OCI-LY7 (cell line): ENCODE measurements at regions not wholly inside any gene's neighbourhood (a gene's known extent, or its start where the extent isn't known, plus 50 kb on each side); places are given as distances from the start of the nearest gene placed in this dataset.

Experiments
- BruUV-seq: library from RNA; stranded (reverse); fragments of 400-500 nt; replicated peaks from 2 replicates; lab custom pipeline; 2021; lab: Mats Ljungman, UMichigan
- CTCF ChIA-PET: fragments of 300-600 bp; sonication (Branson Sonifier 250); formaldehyde crosslinking; loops from one replicate; lab custom pipeline; 2022; ENCODE audit warnings: antibody characterized with exemption; ENCODE audit not compliant: unreplicated experiment; lab: Charles Lee
- POLR2A ChIA-PET: fragments of 300-600 bp; sonication (Branson Sonifier 250); formaldehyde crosslinking; loops from one replicate; lab custom pipeline; 2022; ENCODE audit warnings: antibody characterized with exemption; lab: Charles Lee
- DNase-seq: peaks from one replicate; pipeline ENCODE4 v3.0.0-alpha.2; 2015; ENCODE audit warnings: low spot score
- H2AFZ ChIP-seq: fragments of 200-600 bp; sonication (generic), shearing (Covaris generic); 2 replicates; pipeline ENCODE4 v1.6.1; 2014; ENCODE audit warnings: mild to moderate bottlenecking, antibody characterized with exemption, low read length, moderate library complexity
- H3K27ac ChIP-seq: fragments of 200-600 bp; sonication (generic); 2 replicates; pipeline ENCODE4 v1.5.1; 2014; ENCODE audit warnings: mixed run types, low read depth, mild to moderate bottlenecking, moderate library complexity, low read length, inconsistent platforms; ENCODE audit not compliant: poor library complexity, severe bottlenecking
- H3K36me3 ChIP-seq: fragments of 200-600 bp; sonication (generic); 2 replicates; pipeline ENCODE4 v1.6.1; 2014; ENCODE audit warnings: mild to moderate bottlenecking, antibody characterized with exemption, low read length, moderate library complexity, mixed read lengths; ENCODE audit not compliant: insufficient read depth
- H3K4me1 ChIP-seq: fragments of 200-600 bp; sonication (generic); 2 replicates; pipeline ENCODE4 v1.5.1; 2014; ENCODE audit warnings: mild to moderate bottlenecking, low read length; ENCODE audit not compliant: insufficient read depth, poor library complexity, severe bottlenecking
- H3K4me2 ChIP-seq: fragments of 200-600 bp; sonication (generic); 2 replicates; pipeline ENCODE4 v1.6.1; 2014; ENCODE audit warnings: mild to moderate bottlenecking, low read length
- H3K4me3 ChIP-seq: fragments of 200-600 bp; sonication (generic); 2 replicates; pipeline ENCODE4 v1.5.1; 2014; ENCODE audit warnings: mild to moderate bottlenecking, low read depth, low read length; ENCODE audit not compliant: poor library complexity, severe bottlenecking
- H3K79me2 ChIP-seq: fragments of 200-600 bp; sonication (generic); 2 replicates; pipeline ENCODE4 v1.6.1; 2016; ENCODE audit warnings: low read depth, mild to moderate bottlenecking, low read length, moderate library complexity, mixed read lengths; ENCODE audit not compliant: insufficient read depth
- H3K9me2 ChIP-seq: fragments of 200-600 bp; sonication (generic); 2 replicates; pipeline ENCODE4 v1.6.1; 2016; ENCODE audit warnings: mild to moderate bottlenecking, low read length, mixed read lengths; ENCODE audit not compliant: insufficient read depth
- H3K9me3 ChIP-seq: fragments of 200-600 bp; sonication (generic); 2 replicates; pipeline ENCODE4 v1.6.1; 2014; ENCODE audit warnings: mild to moderate bottlenecking, mixed run types, low read length, mixed read lengths
- H4K20me1 ChIP-seq: fragments of 200-600 bp; sonication (generic); 2 replicates; pipeline ENCODE4 v1.6.1; 2014; ENCODE audit warnings: mild to moderate bottlenecking, antibody characterized with exemption, low read length, moderate library complexity, mixed read lengths; ENCODE audit not compliant: insufficient read depth
- CTCF ChIP-seq: fragments of 200-600 bp; sonication (generic); conservative IDR thresholded peaks from 2 replicates; pipeline ENCODE4 v1.5.1; 2014; ENCODE audit warnings: mild to moderate bottlenecking, antibody characterized with exemption, low read length, moderate library complexity, mixed read lengths
- EZH2phosphoT487 ChIP-seq: fragments of 200-600 bp; sonication (generic); IDR thresholded peaks from 2 replicates; pipeline ENCODE4 v1.6.1; 2018; ENCODE audit warnings: low read depth, borderline replicate concordance, mild to moderate bottlenecking, mixed run types, antibody characterized with exemption, low read length, moderate library complexity, mixed read lengths
- intact Hi-C: fragments of 100-400 bp; cut with micrococcal nuclease; formaldehyde crosslinking; loops from one replicate; pipeline ENCODE4 v1.10.0; 2022; ENCODE audit not compliant: unreplicated experiment

GRCh38 chr2:52765735-52766134, 1001.9 kb upstream of the CHAC2 start:
- H3K4me1 ChIP-seq = no peaks in the 10 kb centered on the region
- H4K20me1 ChIP-seq = no peaks in the 10 kb centered on the region
- TF ChIP-seq EZH2phosphoT487 (no peak), CTCF (no peak)
- no peaks in the 10 kb centered on the region for H3K9me3 ChIP-seq
- no peak overlapping the region for H3K4me2 ChIP-seq
- H3K27ac ChIP-seq = no peak overlapping the region
- H3K79me2 ChIP-seq = no peaks in the 10 kb centered on the region
- no peaks in the 10 kb centered on the region for H3K36me3 ChIP-seq
- H2AFZ ChIP-seq = no peak overlapping the region
- intact Hi-C loops = no loop called here
- no peak overlapping the region for H3K4me3 ChIP-seq
- H3K9me2 ChIP-seq = no peaks in the 10 kb centered on the region
- no peak for DNase-seq
- ChIA-PET CTCF (no interaction called here), POLR2A (no interaction called here)
- no TSS peak for BruUV-seq

- TF ChIP-seq CTCF (no peak), EZH2phosphoT487 (no peak)
- Histone ChIP-seq H2AFZ (no peak overlapping the region), H3K36me3 (no peaks in the 10 kb centered on the region), H3K9me2 (no peaks in the 10 kb centered on the region), H3K4me3 (no peak overlapping the region), H3K4me1 (no peaks in the 10 kb centered on the region), H3K4me2 (no peak overlapping the region), H4K20me1 (no peaks in the 10 kb centered on the region), H3K27ac (no peak overlapping the region), H3K79me2 (no peaks in the 10 kb centered on the region), H3K9me3 (no peaks in the 10 kb centered on the region)
- ChIA-PET CTCF (no interaction called here), POLR2A (no interaction called here)
- BruUV-seq = no TSS peak
- intact Hi-C loops = no loop called here
- no peak for DNase-seq
Observed at GRCh38 chr2:52749764-52750163, 1017.8 kb upstream of the CHAC2 start.

DNA sequence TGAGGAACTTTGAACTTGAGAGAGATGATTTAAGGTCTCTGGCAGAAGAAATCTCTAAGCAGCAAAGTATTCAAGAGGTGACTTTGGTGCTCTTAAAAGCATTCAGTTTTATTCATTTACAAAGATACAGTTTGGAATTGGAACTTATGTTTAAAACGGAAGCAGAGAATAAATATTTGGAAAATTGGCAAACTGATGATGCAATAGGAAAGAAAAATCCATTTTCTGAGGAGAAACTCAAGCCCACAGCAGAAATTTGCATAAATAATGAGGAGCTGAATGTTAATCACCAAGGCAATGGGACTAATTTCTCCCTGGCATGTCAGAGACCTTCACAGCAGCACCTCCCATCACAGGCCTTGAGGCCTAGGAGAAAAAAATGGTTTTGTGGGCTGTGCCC, 1022.5 kb upstream of the CHAC2 start:
- Histone ChIP-seq H3K4me1 (no peaks in the 10 kb centered on the region), H3K4me2 (no peak overlapping the region), H4K20me1 (no peaks in the 10 kb centered on the region), H2AFZ (no peak overlapping the region), H3K4me3 (no peak overlapping the region), H3K79me2 (no peaks in the 10 kb centered on the region), H3K36me3 (no peaks in the 10 kb centered on the region), H3K27ac (no peak overlapping the region), H3K9me2 (no peaks in the 10 kb centered on the region), H3K9me3 (no peaks in the 10 kb centered on the region)
- no peak for DNase-seq
- no TSS peak for BruUV-seq
- POLR2A ChIA-PET = no interaction called here
- intact Hi-C loops = no loop called here
- CTCF ChIA-PET = no interaction called here
- TF ChIP-seq EZH2phosphoT487 = no peak
- TF ChIP-seq CTCF = no peak
